Cardiac fibroblast (primary cell): ENCODE measurements at regions not wholly inside any gene's neighbourhood (a gene's known extent, or its start where the extent isn't known, plus 50 kb on each side); places are given as distances from the start of the nearest gene placed in this dataset.
"Not testable (repeated sequence)": the region's sequence is repeated elsewhere in the genome, so short reads cannot be mapped to it uniquely, and the experiment has no call there.

Experiments used
- DNase-seq, 2 donors: peaks; one replicate each; pipeline versions ENCODE4 v3.0.0 to v3.0.0-alpha.2; 2010; ENCODE audit warnings: low read depth in 2 of 2
- H3K4me3 ChIP-seq, 2 donors: replicated peaks in 1 of 2; 1 replicate in 1 of 2; 2 replicates in 1 of 2; pipeline ENCODE4 v1.5.1; 2011; ENCODE audit warnings: low read depth in 2 of 2, low read length in 2 of 2, mild to moderate bottlenecking in 2 of 2, moderate library complexity in 1 of 2
- TF ChIP-seq, protein P1 (sequence below): IDR thresholded peaks from one replicate; pipeline ENCODE4 v1.5.1; 2011; ENCODE audit warnings: low read depth, mild to moderate bottlenecking, low read length, inconsistent platforms

DNA sequence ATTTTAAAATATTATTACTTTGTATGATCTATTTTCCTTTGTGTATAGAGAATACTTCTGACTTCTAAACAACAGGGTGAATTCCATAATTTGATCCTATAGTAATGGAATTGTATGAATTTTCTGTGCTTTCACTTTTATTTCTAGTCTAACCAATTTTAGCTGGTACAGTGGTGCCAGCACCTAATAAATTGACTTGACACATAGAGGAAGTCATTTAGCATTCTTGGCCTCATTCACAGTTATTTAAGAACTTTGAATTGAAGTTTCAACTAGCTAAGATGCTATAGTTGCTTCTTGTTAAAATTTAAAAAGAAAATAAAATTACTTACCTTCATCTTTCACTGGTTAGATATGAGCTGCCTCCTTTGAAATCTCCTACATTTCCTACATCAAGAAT lies 220.4 kb downstream of the CPS1 start:
- DNase-seq = no peak

DNA sequence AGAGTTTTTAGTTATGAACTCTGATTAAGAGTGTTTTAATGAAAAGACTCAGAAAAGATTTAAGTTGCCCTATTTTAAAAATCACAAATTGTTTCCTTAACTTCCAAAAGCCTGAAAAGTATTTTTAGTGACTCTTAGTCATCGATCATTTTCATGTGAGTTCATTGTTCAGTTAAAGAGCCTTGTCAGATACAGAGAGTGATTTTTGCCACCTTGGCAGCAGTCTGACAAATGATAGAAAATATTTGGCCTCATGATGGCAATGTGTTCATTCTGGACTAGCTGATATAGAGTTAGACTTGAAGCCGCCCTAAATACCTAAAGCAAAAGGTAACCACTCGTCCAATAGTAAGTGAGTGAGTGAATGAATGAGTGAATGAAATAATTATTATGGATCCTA lies 225.8 kb downstream of the CPS1 start:
- no peak overlapping the region for H3K4me3 ChIP-seq
- TF ChIP-seq, protein P1, sequence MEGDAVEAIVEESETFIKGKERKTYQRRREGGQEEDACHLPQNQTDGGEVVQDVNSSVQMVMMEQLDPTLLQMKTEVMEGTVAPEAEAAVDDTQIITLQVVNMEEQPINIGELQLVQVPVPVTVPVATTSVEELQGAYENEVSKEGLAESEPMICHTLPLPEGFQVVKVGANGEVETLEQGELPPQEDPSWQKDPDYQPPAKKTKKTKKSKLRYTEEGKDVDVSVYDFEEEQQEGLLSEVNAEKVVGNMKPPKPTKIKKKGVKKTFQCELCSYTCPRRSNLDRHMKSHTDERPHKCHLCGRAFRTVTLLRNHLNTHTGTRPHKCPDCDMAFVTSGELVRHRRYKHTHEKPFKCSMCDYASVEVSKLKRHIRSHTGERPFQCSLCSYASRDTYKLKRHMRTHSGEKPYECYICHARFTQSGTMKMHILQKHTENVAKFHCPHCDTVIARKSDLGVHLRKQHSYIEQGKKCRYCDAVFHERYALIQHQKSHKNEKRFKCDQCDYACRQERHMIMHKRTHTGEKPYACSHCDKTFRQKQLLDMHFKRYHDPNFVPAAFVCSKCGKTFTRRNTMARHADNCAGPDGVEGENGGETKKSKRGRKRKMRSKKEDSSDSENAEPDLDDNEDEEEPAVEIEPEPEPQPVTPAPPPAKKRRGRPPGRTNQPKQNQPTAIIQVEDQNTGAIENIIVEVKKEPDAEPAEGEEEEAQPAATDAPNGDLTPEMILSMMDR = no peak
- no peak for DNase-seq

More for the DNA sequence above, 220.4 kb downstream of the CPS1 start:
- TF ChIP-seq, protein P1 = no peak
- no peak overlapping the region for H3K4me3 ChIP-seq

- not testable (repeated sequence) for H3K4me3 ChIP-seq, DNase-seq
These were observed 231.4 kb downstream of the CPS1 start for GRCh38 chr2:210787831-210788230.

- no peak for DNase-seq
- H3K4me3 ChIP-seq = no peak overlapping the region
- TF ChIP-seq, protein P1 = no peak
These were observed 235.6 kb downstream of the CPS1 start for GRCh38 chr2:210792000-210792399.

DNA sequence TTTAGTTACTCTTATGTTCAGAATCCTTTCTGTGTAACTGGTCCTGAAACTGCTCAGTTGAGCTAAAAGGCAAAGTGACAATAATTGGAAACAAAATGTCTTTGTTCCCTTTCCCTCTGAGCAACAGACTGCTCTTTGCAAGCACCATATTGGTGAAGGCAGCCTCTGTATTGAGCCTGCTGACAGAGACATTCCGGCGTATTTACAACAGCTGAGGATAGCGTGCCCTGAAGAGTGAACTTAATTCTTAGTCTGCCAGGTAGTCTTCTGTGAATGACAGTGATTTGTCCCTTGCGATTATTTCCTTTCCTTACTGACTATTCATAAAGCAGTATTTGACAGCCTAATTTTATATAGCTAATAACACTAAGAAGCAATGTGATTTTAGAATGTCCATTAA lies 239.1 kb downstream of the CPS1 start:
- H3K4me3 ChIP-seq = no peak overlapping the region
- DNase-seq = no peak
- TF ChIP-seq, protein P1 = no peak

GRCh38 chr2:210798180-210798579 lies 241.8 kb downstream of the CPS1 start:
- TF ChIP-seq, protein P1 = no peak
- no peak overlapping the region for H3K4me3 ChIP-seq
- DNase-seq = no peak

DNA sequence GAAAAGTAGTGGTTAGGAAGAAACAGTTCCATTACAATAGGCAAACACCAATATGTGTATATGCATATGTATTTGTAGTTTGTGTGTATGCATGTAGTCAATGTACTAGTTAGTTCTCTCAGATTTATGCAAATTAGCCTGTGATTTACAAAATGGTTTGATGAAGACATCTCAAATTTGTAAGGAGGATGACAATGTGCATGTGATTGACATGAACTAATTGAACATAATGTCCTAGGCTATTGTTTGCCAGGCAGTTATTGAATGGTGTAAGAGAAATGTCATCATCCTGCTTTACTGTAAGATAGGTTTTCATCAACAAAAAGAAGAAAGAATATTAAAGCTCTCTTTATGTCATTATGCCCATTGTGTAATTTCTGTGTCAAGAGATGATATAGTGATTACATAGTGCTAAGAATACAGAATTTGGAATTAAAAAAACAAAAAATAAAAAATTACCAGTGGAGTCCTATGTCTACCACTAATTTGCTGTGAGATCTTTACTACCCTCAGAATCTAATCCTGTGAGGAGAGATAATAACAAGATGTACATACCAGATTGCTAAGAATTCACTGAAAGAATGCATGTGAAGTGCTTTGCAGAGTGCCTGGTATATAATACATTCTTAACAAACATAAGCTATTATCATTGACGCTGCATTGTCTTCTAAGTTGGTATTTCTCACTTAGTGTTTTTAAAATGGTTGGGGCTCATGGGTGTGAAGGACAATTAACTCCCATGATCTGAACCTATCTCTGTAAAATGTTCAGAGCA lies 258.0 kb downstream of the CPS1 start:
- DNase-seq = no peak
- H3K4me3 ChIP-seq = no peak overlapping the region
- TF ChIP-seq, protein P1 = no peak
